HEK293T (cell line): ENCODE measurements at regions not wholly inside any gene's neighbourhood (a gene's known extent, or its start where the extent isn't known, plus 50 kb on each side); places are given as distances from the start of the nearest gene placed in this dataset.

ENCODE experiments used
- BHLHE40 ChIP-seq: fragments of 450-650 bp; IDR thresholded peaks from 2 replicates; pipeline ENCODE4 v1.6.1; 2016; ENCODE audit warnings: mild to moderate bottlenecking, moderate library complexity, borderline replicate concordance
- FOXA1 ChIP-seq: fragments of 450-650 bp; IDR thresholded peaks from 2 replicates; pipeline ENCODE4 v1.6.1; 2016; ENCODE audit warnings: mild to moderate bottlenecking
- FOXM1 ChIP-seq: fragments of 450-650 bp; IDR thresholded peaks from 2 replicates; pipeline ENCODE4 v1.6.1; 2017; ENCODE audit warnings: mild to moderate bottlenecking, borderline replicate concordance
- NFRKB ChIP-seq: fragments of 450-650 bp; IDR thresholded peaks from 2 replicates; pipeline ENCODE4 v1.6.1; 2016; ENCODE audit warnings: mild to moderate bottlenecking, moderate library complexity
- TARDBP ChIP-seq: fragments of 450-650 bp; IDR thresholded peaks from 2 replicates; pipeline ENCODE4 v1.6.1; 2016

DNA sequence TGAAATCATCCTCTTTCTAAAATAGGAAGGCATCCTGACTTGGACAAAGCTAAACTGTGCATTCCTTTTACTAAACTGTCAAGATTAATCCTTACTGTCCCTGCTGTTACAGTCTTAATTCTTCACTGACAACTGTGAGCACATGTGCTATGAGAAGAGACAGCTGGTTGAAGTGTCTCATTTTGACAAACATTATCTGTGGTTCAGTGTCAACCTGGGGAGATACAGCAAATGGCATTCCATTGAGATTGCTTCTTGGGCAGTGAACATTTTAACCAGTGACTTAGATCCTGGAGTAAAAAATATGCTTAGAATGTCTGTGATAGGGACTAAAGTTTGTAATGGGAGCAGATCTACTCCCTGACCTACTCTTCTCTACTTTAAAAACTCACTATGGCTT, 552.6 kb upstream of the ATP2B1 start:
- TF ChIP-seq NFRKB = no peak
- no peak for TF ChIP-seq TARDBP
- TF ChIP-seq FOXM1 = no peak
- no peak for TF ChIP-seq FOXA1
- no peak for TF ChIP-seq BHLHE40
